Right atrium auricular region (tissue), 2 donors: ENCODE measurements at regions not wholly inside any gene's neighbourhood (a gene's known extent, or its start where the extent isn't known, plus 50 kb on each side); places are given as distances from the start of the nearest gene placed in this dataset.

Experiments used
- DNase-seq: peaks from one replicate; pipeline ENCODE4 v3.0.0-alpha.2; 2019; ENCODE audit warnings: low spot score
- H3K27ac ChIP-seq, 2 donors: fragments of 200-600 bp; sonication (generic); 1 replicate in 1 of 2; 2 replicates in 1 of 2; pipeline ENCODE4 v1.5.1; 2016 to 2019
- H3K27me3 ChIP-seq, 2 donors: fragments of 200-600 bp; sonication (generic); one replicate each; pipeline versions ENCODE4 v1.5.1 to v1.6.0; 2017 to 2019
- H3K36me3 ChIP-seq: fragments of 200-600 bp; sonication (generic); one replicate; pipeline ENCODE4 v1.5.1; 2016
- H3K4me1 ChIP-seq, 2 donors: fragments of 200-600 bp; sonication (generic); one replicate each; pipeline versions ENCODE4 v1.5.1 to v1.6.0; 2017 to 2019
- H3K4me3 ChIP-seq, 2 donors: fragments of 200-600 bp; sonication (generic); 1 replicate in 1 of 2; 2 replicates in 1 of 2; pipeline ENCODE4 v1.5.1; 2017 to 2019; ENCODE audit warnings: mild to moderate bottlenecking in 1 of 2, moderate library complexity in 1 of 2
- H3K9me3 ChIP-seq, 2 donors: fragments of 200-600 bp; sonication (generic); one replicate each; pipeline ENCODE4 v1.5.1; 2019
- CTCF ChIP-seq, 2 donors: fragments of 200-600 bp; sonication (generic); IDR thresholded peaks; one replicate each; pipeline ENCODE4 v1.5.1; 2019; ENCODE audit warnings: antibody characterized with exemption in 2 of 2

DNA sequence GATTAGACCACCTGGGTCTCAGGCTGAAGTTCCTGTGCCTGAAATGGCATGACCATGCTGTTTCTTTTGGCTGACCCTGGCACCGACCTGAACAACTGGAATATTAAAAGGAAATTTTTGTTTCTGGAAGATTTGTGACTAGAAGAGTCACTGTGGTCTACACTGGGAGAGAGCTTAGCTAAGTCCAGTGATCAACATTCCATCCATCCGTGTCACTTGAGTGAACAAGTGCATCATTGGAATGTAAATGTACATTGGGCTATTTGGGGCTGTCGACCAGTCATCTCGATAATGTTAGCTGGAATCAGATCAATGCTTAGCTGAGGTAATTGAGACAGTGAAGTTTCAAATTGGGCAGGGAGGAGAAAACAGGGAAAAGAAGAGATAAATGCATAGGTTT, 95.4 kb upstream of the CCDC85A start:
- H3K36me3 ChIP-seq = no peaks in the 10 kb centered on the region
- no peak for TF ChIP-seq CTCF (IDR thresholded peaks at IDR 0.05)
- H3K9me3 ChIP-seq = no peaks in the 10 kb centered on the region
- no peaks in the 10 kb centered on the region for H3K4me1 ChIP-seq
- DNase-seq = no peak
- H3K27ac ChIP-seq = no peak overlapping the region
- no peaks in the 10 kb centered on the region for H3K27me3 ChIP-seq
- no peak overlapping the region for H3K4me3 ChIP-seq

GRCh38 chr2:56089931-56090330, 93.9 kb upstream of the CCDC85A start:
- Histone ChIP-seq H3K4me1 (no peaks in the 10 kb centered on the region), H3K36me3 (no peaks in the 10 kb centered on the region), H3K27ac (no peak overlapping the region), H3K9me3 (no peaks in the 10 kb centered on the region), H3K4me3 (no peak overlapping the region), H3K27me3 (no peaks in the 10 kb centered on the region)
- no peak for TF ChIP-seq CTCF (IDR thresholded peaks at IDR 0.05)
- no peak for DNase-seq

DNA sequence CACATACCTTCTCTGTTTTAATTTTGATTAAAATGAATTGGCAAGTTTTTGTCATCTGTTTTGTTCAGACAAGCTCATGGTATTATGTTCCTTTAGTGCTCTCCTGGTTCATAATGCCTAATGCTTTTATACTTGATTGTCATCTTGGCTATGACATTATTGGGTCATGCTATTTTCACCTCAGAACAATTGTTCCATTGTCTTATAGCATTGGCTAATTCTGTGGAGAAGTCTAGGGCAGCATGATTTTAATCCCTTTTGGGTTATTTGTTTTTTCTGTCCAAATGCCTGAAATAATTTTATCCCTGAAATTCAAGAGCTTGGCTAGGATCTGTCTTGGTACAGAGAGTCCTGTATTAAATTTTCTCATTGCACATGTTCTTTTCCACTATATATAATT, 83.8 kb upstream of the CCDC85A start:
- H3K27ac ChIP-seq = no peak overlapping the region
- H3K4me1 ChIP-seq = no peaks in the 10 kb centered on the region
- no peak for DNase-seq
- no peak overlapping the region for H3K4me3 ChIP-seq
- no peaks in the 10 kb centered on the region for H3K27me3 ChIP-seq
- no peak for TF ChIP-seq CTCF (IDR thresholded peaks at IDR 0.05)
- H3K36me3 ChIP-seq = no peaks in the 10 kb centered on the region
- no peaks in the 10 kb centered on the region for H3K9me3 ChIP-seq

GRCh38 chr2:56100791-56101312, 82.9 kb upstream of the CCDC85A start:
- Histone ChIP-seq H3K4me3 (no peak overlapping the region), H3K4me1 (no peaks in the 10 kb centered on the region), H3K27ac (no peak overlapping the region), H3K27me3 (no peaks in the 10 kb centered on the region), H3K36me3 (no peaks in the 10 kb centered on the region), H3K9me3 (no peaks in the 10 kb centered on the region)
- no peak for TF ChIP-seq CTCF (IDR thresholded peaks at IDR 0.05)
- no peak for DNase-seq

- no peaks in the 10 kb centered on the region for H3K4me1 ChIP-seq
- H3K27me3 ChIP-seq = no peaks in the 10 kb centered on the region
- no peaks in the 10 kb centered on the region for H3K9me3 ChIP-seq
- no peak for TF ChIP-seq CTCF (IDR thresholded peaks at IDR 0.05)
- no peak overlapping the region for H3K4me3 ChIP-seq
- no peak for DNase-seq
- H3K36me3 ChIP-seq = no peaks in the 10 kb centered on the region
- no peak overlapping the region for H3K27ac ChIP-seq
Observed at GRCh38 chr2:56102098-56102497, 81.7 kb upstream of the CCDC85A start.

GRCh38 chr2:56102866-56103265, 80.9 kb upstream of the CCDC85A start:
- no peak for TF ChIP-seq CTCF (IDR thresholded peaks at IDR 0.05)
- H3K4me1 ChIP-seq = no peaks in the 10 kb centered on the region
- H3K4me3 ChIP-seq = no peak overlapping the region
- DNase-seq = no peak
- no peaks in the 10 kb centered on the region for H3K9me3 ChIP-seq
- no peaks in the 10 kb centered on the region for H3K27me3 ChIP-seq
- no peak overlapping the region for H3K27ac ChIP-seq
- H3K36me3 ChIP-seq = no peaks in the 10 kb centered on the region
